ENCODE measurements at regions not wholly inside any gene's neighbourhood (a gene's known extent, or its start where the extent isn't known, plus 50 kb on each side); places are given as distances from the start of the nearest gene placed in this dataset.

- no peak overlapping the region for H3K27ac ChIP-seq (ENCODE audit: low read depth in 2 of 2, low read length in 2 of 2)
- no peaks in the 10 kb centered on the region for H3K4me1 ChIP-seq (ENCODE audit: control insufficient read depth in 2 of 2, insufficient read depth in 2 of 2, low read length in 2 of 2)
- H3K4me3 ChIP-seq (ENCODE audit: low read length in 2 of 2), result no peak overlapping the region
- H3K9me3 ChIP-seq (ENCODE audit: control insufficient read depth in 2 of 2, low read length in 2 of 2), result no peaks in the 10 kb centered on the region
- no peak overlapping the region for H3K9ac ChIP-seq (ENCODE audit: low read depth in 1 of 2, low read length in 2 of 2)
- H3K27me3 ChIP-seq (ENCODE audit: control insufficient read depth in 2 of 2, insufficient read depth in 2 of 2, low read length in 2 of 2), result no peaks in the 10 kb centered on the region
- no peaks in the 10 kb centered on the region for H3K36me3 ChIP-seq (ENCODE audit: control insufficient read depth in 2 of 2, insufficient read depth in 2 of 2, low read length in 2 of 2)
Observed at GRCh38 chr6:54440549-54440948, 132.3 kb downstream of the TINAG start.

- Histone ChIP-seq H3K9me3 (ENCODE audit: control insufficient read depth in 2 of 2, low read length in 2 of 2) (no peaks in the 10 kb centered on the region), H3K27ac (ENCODE audit: low read depth in 2 of 2, low read length in 2 of 2) (no peak overlapping the region), H3K4me1 (ENCODE audit: control insufficient read depth in 2 of 2, insufficient read depth in 2 of 2, low read length in 2 of 2) (no peaks in the 10 kb centered on the region), H3K36me3 (ENCODE audit: control insufficient read depth in 2 of 2, insufficient read depth in 2 of 2, low read length in 2 of 2) (no peaks in the 10 kb centered on the region), H3K27me3 (ENCODE audit: control insufficient read depth in 2 of 2, insufficient read depth in 2 of 2, low read length in 2 of 2) (no peaks in the 10 kb centered on the region), H3K9ac (ENCODE audit: low read depth in 1 of 2, low read length in 2 of 2) (no peak overlapping the region), H3K4me3 (ENCODE audit: low read length in 2 of 2) (no peak overlapping the region)
Observed at GRCh38 chr6:54441020-54441419, 132.8 kb downstream of the TINAG start.

GRCh38 chr6:54441687-54442248 is 133.5 kb downstream of the TINAG start:
- Histone ChIP-seq H3K4me1 (ENCODE audit: control insufficient read depth in 2 of 2, insufficient read depth in 2 of 2, low read length in 2 of 2) (no peaks in the 10 kb centered on the region), H3K9me3 (ENCODE audit: control insufficient read depth in 2 of 2, low read length in 2 of 2) (no peaks in the 10 kb centered on the region), H3K27me3 (ENCODE audit: control insufficient read depth in 2 of 2, insufficient read depth in 2 of 2, low read length in 2 of 2) (no peaks in the 10 kb centered on the region), H3K36me3 (ENCODE audit: control insufficient read depth in 2 of 2, insufficient read depth in 2 of 2, low read length in 2 of 2) (no peaks in the 10 kb centered on the region), H3K9ac (ENCODE audit: low read depth in 1 of 2, low read length in 2 of 2) (no peak overlapping the region), H3K4me3 (ENCODE audit: low read length in 2 of 2) (no peak overlapping the region), H3K27ac (ENCODE audit: low read depth in 2 of 2, low read length in 2 of 2) (no peak overlapping the region)

GRCh38 chr6:54445207-54445606 is 137.0 kb downstream of the TINAG start:
- Histone ChIP-seq H3K27ac (ENCODE audit: low read depth in 2 of 2, low read length in 2 of 2) (no peak overlapping the region), H3K27me3 (ENCODE audit: control insufficient read depth in 2 of 2, insufficient read depth in 2 of 2, low read length in 2 of 2) (no peaks in the 10 kb centered on the region), H3K4me3 (ENCODE audit: low read length in 2 of 2) (no peak overlapping the region), H3K4me1 (ENCODE audit: control insufficient read depth in 2 of 2, insufficient read depth in 2 of 2, low read length in 2 of 2) (no peaks in the 10 kb centered on the region), H3K9ac (ENCODE audit: low read depth in 1 of 2, low read length in 2 of 2) (no peak overlapping the region), H3K9me3 (ENCODE audit: control insufficient read depth in 2 of 2, low read length in 2 of 2) (no peaks in the 10 kb centered on the region), H3K36me3 (ENCODE audit: control insufficient read depth in 2 of 2, insufficient read depth in 2 of 2, low read length in 2 of 2) (no peaks in the 10 kb centered on the region)

GRCh38 chr6:54448617-54449016 is 140.4 kb downstream of the TINAG start:
- Histone ChIP-seq H3K9me3 (ENCODE audit: control insufficient read depth in 2 of 2, low read length in 2 of 2) (no peaks in the 10 kb centered on the region), H3K27ac (ENCODE audit: low read depth in 2 of 2, low read length in 2 of 2) (no peak overlapping the region), H3K27me3 (ENCODE audit: control insufficient read depth in 2 of 2, insufficient read depth in 2 of 2, low read length in 2 of 2) (no peaks in the 10 kb centered on the region), H3K4me1 (ENCODE audit: control insufficient read depth in 2 of 2, insufficient read depth in 2 of 2, low read length in 2 of 2) (no peaks in the 10 kb centered on the region), H3K36me3 (ENCODE audit: control insufficient read depth in 2 of 2, insufficient read depth in 2 of 2, low read length in 2 of 2) (no peaks in the 10 kb centered on the region), H3K4me3 (ENCODE audit: low read length in 2 of 2) (no peak overlapping the region), H3K9ac (ENCODE audit: low read depth in 1 of 2, low read length in 2 of 2) (no peak overlapping the region)

- Histone ChIP-seq H3K36me3 (ENCODE audit: control insufficient read depth in 2 of 2, insufficient read depth in 2 of 2, low read length in 2 of 2) (no peaks in the 10 kb centered on the region), H3K4me1 (ENCODE audit: control insufficient read depth in 2 of 2, insufficient read depth in 2 of 2, low read length in 2 of 2) (no peaks in the 10 kb centered on the region), H3K9me3 (ENCODE audit: control insufficient read depth in 2 of 2, low read length in 2 of 2) (no peaks in the 10 kb centered on the region), H3K27ac (ENCODE audit: low read depth in 2 of 2, low read length in 2 of 2) (no peak overlapping the region), H3K27me3 (ENCODE audit: control insufficient read depth in 2 of 2, insufficient read depth in 2 of 2, low read length in 2 of 2) (no peaks in the 10 kb centered on the region), H3K9ac (ENCODE audit: low read depth in 1 of 2, low read length in 2 of 2) (no peak overlapping the region), H3K4me3 (ENCODE audit: low read length in 2 of 2) (no peak overlapping the region)
Observed at GRCh38 chr6:54451516-54451915, 143.3 kb downstream of the TINAG start.

GRCh38 chr6:54463354-54464024 is 155.2 kb downstream of the TINAG start:
- no peak overlapping the region for H3K9ac ChIP-seq (ENCODE audit: low read depth in 1 of 2, low read length in 2 of 2)
- H3K27me3 ChIP-seq (ENCODE audit: control insufficient read depth in 2 of 2, insufficient read depth in 2 of 2, low read length in 2 of 2), result no peaks in the 10 kb centered on the region
- H3K9me3 ChIP-seq (ENCODE audit: control insufficient read depth in 2 of 2, low read length in 2 of 2), result no peaks in the 10 kb centered on the region
- no peaks in the 10 kb centered on the region for H3K4me1 ChIP-seq (ENCODE audit: control insufficient read depth in 2 of 2, insufficient read depth in 2 of 2, low read length in 2 of 2)
- no peak overlapping the region for H3K4me3 ChIP-seq (ENCODE audit: low read length in 2 of 2)
- H3K27ac ChIP-seq (ENCODE audit: low read depth in 2 of 2, low read length in 2 of 2), result no peak overlapping the region
- H3K36me3 ChIP-seq (ENCODE audit: control insufficient read depth in 2 of 2, insufficient read depth in 2 of 2, low read length in 2 of 2), result no peaks in the 10 kb centered on the region

GRCh38 chr6:54465649-54466300 is 157.5 kb downstream of the TINAG start:
- no peak overlapping the region for H3K4me3 ChIP-seq (ENCODE audit: low read length in 2 of 2)
- H3K27me3 ChIP-seq (ENCODE audit: control insufficient read depth in 2 of 2, insufficient read depth in 2 of 2, low read length in 2 of 2), result no peaks in the 10 kb centered on the region
- H3K9me3 ChIP-seq (ENCODE audit: control insufficient read depth in 2 of 2, low read length in 2 of 2), result no peaks in the 10 kb centered on the region
- H3K4me1 ChIP-seq (ENCODE audit: control insufficient read depth in 2 of 2, insufficient read depth in 2 of 2, low read length in 2 of 2), result no peaks in the 10 kb centered on the region
- no peak overlapping the region for H3K9ac ChIP-seq (ENCODE audit: low read depth in 1 of 2, low read length in 2 of 2)
- H3K36me3 ChIP-seq (ENCODE audit: control insufficient read depth in 2 of 2, insufficient read depth in 2 of 2, low read length in 2 of 2), result no peaks in the 10 kb centered on the region
- H3K27ac ChIP-seq (ENCODE audit: low read depth in 2 of 2, low read length in 2 of 2), result no peak overlapping the region

- Histone ChIP-seq H3K36me3 (ENCODE audit: control insufficient read depth in 2 of 2, insufficient read depth in 2 of 2, low read length in 2 of 2) (no peaks in the 10 kb centered on the region), H3K4me1 (ENCODE audit: control insufficient read depth in 2 of 2, insufficient read depth in 2 of 2, low read length in 2 of 2) (no peaks in the 10 kb centered on the region), H3K9me3 (ENCODE audit: control insufficient read depth in 2 of 2, low read length in 2 of 2) (no peaks in the 10 kb centered on the region), H3K27me3 (ENCODE audit: control insufficient read depth in 2 of 2, insufficient read depth in 2 of 2, low read length in 2 of 2) (no peaks in the 10 kb centered on the region), H3K27ac (ENCODE audit: low read depth in 2 of 2, low read length in 2 of 2) (no peak overlapping the region), H3K4me3 (ENCODE audit: low read length in 2 of 2) (no peak overlapping the region), H3K9ac (ENCODE audit: low read depth in 1 of 2, low read length in 2 of 2) (no peak overlapping the region)
Observed at GRCh38 chr6:54467384-54467783, 159.1 kb downstream of the TINAG start.

GRCh38 chr6:54473328-54473727 is 165.1 kb downstream of the TINAG start:
- H3K4me3 ChIP-seq (ENCODE audit: low read length in 2 of 2), result no peak overlapping the region
- H3K36me3 ChIP-seq (ENCODE audit: control insufficient read depth in 2 of 2, insufficient read depth in 2 of 2, low read length in 2 of 2), result no peaks in the 10 kb centered on the region
- no peaks in the 10 kb centered on the region for H3K4me1 ChIP-seq (ENCODE audit: control insufficient read depth in 2 of 2, insufficient read depth in 2 of 2, low read length in 2 of 2)
- no peak overlapping the region for H3K9ac ChIP-seq (ENCODE audit: low read depth in 1 of 2, low read length in 2 of 2)
- H3K27ac ChIP-seq (ENCODE audit: low read depth in 2 of 2, low read length in 2 of 2), result no peak overlapping the region
- no peaks in the 10 kb centered on the region for H3K27me3 ChIP-seq (ENCODE audit: control insufficient read depth in 2 of 2, insufficient read depth in 2 of 2, low read length in 2 of 2)
- H3K9me3 ChIP-seq (ENCODE audit: control insufficient read depth in 2 of 2, low read length in 2 of 2), result no peaks in the 10 kb centered on the region
